HL-60 (cell line): ENCODE measurements at regions not wholly inside any gene's neighbourhood (a gene's known extent, or its start where the extent isn't known, plus 50 kb on each side); places are given as distances from the start of the nearest gene placed in this dataset.

ENCODE experiments used
- DNase-seq, 2 experiments: peaks; one replicate each; pipeline ENCODE4 v3.0.0-alpha.2; 2010 to 2020; ENCODE audit warnings: low read depth in 1 of 2, low spot score in 1 of 2
- H3K27ac ChIP-seq: fragments of 250-450 bp; sonication (Bioruptor Pico); replicated peaks from 2 replicates; pipeline ENCODE4 v1.5.1; 2020; ENCODE audit warnings: mild to moderate bottlenecking, moderate library complexity
- H3K27me3 ChIP-seq: fragments of 250-450 bp; sonication (Bioruptor Pico); 2 replicates; pipeline ENCODE4 v1.5.1; 2021; ENCODE audit warnings: mild to moderate bottlenecking, moderate library complexity; ENCODE audit not compliant: insufficient read depth, poor library complexity, severe bottlenecking
- H3K4me3 ChIP-seq: replicated peaks from 2 replicates; pipeline ENCODE4 v1.5.1; 2011; ENCODE audit warnings: mild to moderate bottlenecking, control low read depth, low read length; ENCODE audit not compliant: insufficient read depth
- CTCF ChIP-seq: IDR thresholded peaks from one replicate; pipeline ENCODE4 v1.5.1; 2011; ENCODE audit warnings: low read length, control low read depth, inconsistent platforms; ENCODE audit not compliant: insufficient read depth
- GABPA ChIP-seq: IDR thresholded peaks from 2 replicates; pipeline ENCODE4 v1.6.1; 2012; ENCODE audit warnings: low read depth
- POLR2AphosphoS5 ChIP-seq: IDR thresholded peaks from 2 replicates; pipeline ENCODE4 v1.6.1; 2012; ENCODE audit warnings: low read depth
- REST ChIP-seq: IDR thresholded peaks from 2 replicates; pipeline ENCODE4 v1.6.1; 2012; ENCODE audit warnings: low read depth; ENCODE audit not compliant: insufficient replicate concordance
- SPI1 ChIP-seq: IDR thresholded peaks from 2 replicates; pipeline ENCODE4 v1.6.1; 2012; ENCODE audit warnings: low read depth, mild to moderate bottlenecking, borderline replicate concordance

DNA sequence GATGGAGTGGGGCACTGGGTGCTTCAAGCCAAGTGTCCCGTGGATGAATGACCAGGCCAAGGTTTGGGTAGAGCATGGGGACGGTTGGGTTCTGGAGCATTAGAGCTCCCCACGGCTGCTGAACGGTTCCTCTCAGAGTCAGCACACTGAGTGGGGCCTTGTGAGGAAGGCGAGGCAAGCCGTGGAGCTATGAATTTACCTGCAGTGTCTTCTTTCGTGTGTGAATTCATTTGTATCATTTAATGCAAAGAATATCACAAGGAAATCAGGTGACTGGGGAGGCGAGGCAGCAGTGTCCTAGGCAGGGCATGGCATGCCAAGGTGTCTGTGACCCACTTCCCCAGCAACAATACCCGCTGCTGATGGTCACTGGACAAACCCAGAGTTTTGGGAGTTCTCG, 343.5 kb upstream of the B3GAT1 start:
- H3K27me3 ChIP-seq: no peaks in the 10 kb centered on the region
- no peak overlapping the region for H3K4me3 ChIP-seq
- DNase-seq: no peak
- no peak overlapping the region for H3K27ac ChIP-seq
- no peak for TF ChIP-seq CTCF
- TF ChIP-seq POLR2AphosphoS5: no peak
- no peak for TF ChIP-seq GABPA
- TF ChIP-seq REST: no peak
- TF ChIP-seq SPI1: no peak

DNA sequence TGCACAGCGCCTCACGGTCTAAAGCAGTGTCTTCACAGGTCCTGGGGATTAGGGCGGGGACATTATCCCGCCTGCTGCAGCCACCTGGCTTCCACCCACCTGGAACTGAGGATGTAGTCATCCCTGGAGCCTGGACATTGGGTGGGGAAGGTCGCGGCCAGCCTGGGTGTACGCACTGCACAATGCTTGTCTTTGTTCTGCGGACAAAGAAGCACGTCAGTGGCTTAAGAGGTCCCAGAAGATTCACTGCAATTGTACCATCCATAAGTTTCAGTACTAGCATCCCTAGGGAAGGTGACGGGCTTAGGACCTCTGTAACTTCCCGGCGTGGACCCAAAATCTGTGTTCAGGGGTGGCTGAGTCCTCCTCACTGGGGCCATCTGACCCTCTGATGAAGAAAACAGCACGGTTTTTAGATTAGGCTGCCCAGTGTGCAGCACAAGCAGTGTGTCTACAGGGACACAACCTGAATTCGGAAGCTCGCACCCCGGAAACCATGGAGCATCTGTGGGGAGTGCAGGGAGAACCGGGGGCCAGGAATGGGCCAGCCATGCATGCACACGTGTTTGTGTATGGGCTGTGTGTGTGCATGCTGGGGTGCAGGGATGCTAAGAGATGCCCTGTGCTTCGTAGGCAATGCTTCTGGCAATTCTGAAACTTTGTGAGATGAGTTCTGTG, 342.6 kb upstream of the B3GAT1 start:
- Histone ChIP-seq H3K27me3 (no peaks in the 10 kb centered on the region), H3K27ac (no peak overlapping the region), H3K4me3 (no peak overlapping the region)
- no peak for DNase-seq
- TF ChIP-seq SPI1 (no peak), REST (no peak), GABPA (no peak), CTCF (no peak), POLR2AphosphoS5 (no peak)

GRCh38 chr11:134753771-134754520, 341.9 kb upstream of the B3GAT1 start:
- no peak for DNase-seq
- no peak overlapping the region for H3K4me3 ChIP-seq
- TF ChIP-seq REST: no peak
- no peak for TF ChIP-seq POLR2AphosphoS5
- TF ChIP-seq GABPA: no peak
- TF ChIP-seq CTCF: no peak
- no peak for TF ChIP-seq SPI1
- H3K27me3 ChIP-seq: no peaks in the 10 kb centered on the region
- H3K27ac ChIP-seq: no peak overlapping the region
